SK-N-SH (cell line): ENCODE measurements at regions not wholly inside any gene's neighbourhood (a gene's known extent, or its start where the extent isn't known, plus 50 kb on each side); places are given as distances from the start of the nearest gene placed in this dataset.

Experiments used
- CTCF ChIA-PET: fragments of 300-600, 350-600 bp; formaldehyde crosslinking; extraction: SDS; loops from one replicate; lab custom pipeline; 2021; lab: Yijun Ruan, JAX
- POLR2A ChIA-PET: fragments of 350-600 bp; sonication (Branson Sonifier 250); formaldehyde crosslinking; extraction: SDS; loops from one replicate; lab custom pipeline; 2020; ENCODE audit warnings: antibody characterized with exemption, inconsistent platforms; lab: Yijun Ruan, JAX
- DNase-seq: peaks from one replicate; pipeline ENCODE4 v3.0.0; 2012
- H2AFZ ChIP-seq: fragments of 200-600 bp; sonication (generic); 2 replicates; pipeline ENCODE4 v1.8.1; 2016; ENCODE audit warnings: antibody characterized with exemption, mild to moderate bottlenecking, low read depth
- H3F3A ChIP-seq: fragments of 200-600 bp; sonication (generic); replicated peaks from 2 replicates; pipeline ENCODE3; 2016; ENCODE audit warnings: antibody characterized with exemption, mild to moderate bottlenecking; ENCODE audit not compliant: insufficient read depth
- H3K27ac ChIP-seq, 2 experiments: fragments of 200-500 bp in 1 of 2; fragments of 200-600 bp in 1 of 2; sonication (Bioruptor generic) in 1 of 2; sonication (generic), shearing (Covaris generic) in 1 of 2; 2 replicates each; pipeline versions ENCODE4 v1.5.1 to v1.6.1; 2014 to 2016; ENCODE audit warnings: low read depth in 2 of 2, inconsistent platforms in 1 of 2, low read length in 1 of 2, mild to moderate bottlenecking in 1 of 2, mixed read lengths in 1 of 2
- H3K27me3 ChIP-seq: fragments of 200-600 bp; sonication (generic), shearing (Covaris generic); 2 replicates; pipeline ENCODE4 v1.6.1; 2016; ENCODE audit warnings: mixed run types; ENCODE audit not compliant: insufficient read depth
- H3K36me3 ChIP-seq, 2 experiments: fragments of 200-500 bp in 1 of 2; fragments of 200-600 bp in 1 of 2; sonication (Bioruptor generic) in 1 of 2; sonication (generic) in 1 of 2; replicated peaks in 1 of 2; 2 replicates each; pipeline versions ENCODE3 to v1.5.1; 2014 to 2016; ENCODE audit warnings: low read length in 1 of 2, mild to moderate bottlenecking in 1 of 2; ENCODE audit not compliant: insufficient read depth in 2 of 2, control insufficient read depth in 1 of 2
- H3K4me1 ChIP-seq, 2 experiments: fragments of 200-500 bp in 1 of 2; fragments of 200-600 bp in 1 of 2; sonication (Bioruptor generic) in 1 of 2; sonication (generic), shearing (Covaris generic) in 1 of 2; 2 replicates each; pipeline versions ENCODE4 v1.5.1 to v1.6.1; 2014 to 2016; ENCODE audit warnings: low read depth in 1 of 2, low read length in 1 of 2, mixed run types in 1 of 2; ENCODE audit not compliant: insufficient read depth in 2 of 2, control insufficient read depth in 1 of 2
- H3K4me2 ChIP-seq: fragments of 200-600 bp; sonication (generic), shearing (Covaris generic); 2 replicates; pipeline ENCODE4 v1.6.1; 2017; ENCODE audit warnings: mixed run types
- H3K4me3 ChIP-seq, 2 experiments: fragments of 200-500 bp in 1 of 2; fragments of 200-600 bp in 1 of 2; sonication (Bioruptor generic) in 1 of 2; sonication (generic), shearing (Covaris generic) in 1 of 2; 2 replicates each; pipeline versions ENCODE4 v1.5.1 to v1.8.1; 2014 to 2016; ENCODE audit warnings: low read depth in 2 of 2, inconsistent platforms in 1 of 2, low read length in 1 of 2, mild to moderate bottlenecking in 1 of 2, mixed read lengths in 1 of 2, moderate library complexity in 1 of 2
- H3K79me2 ChIP-seq: fragments of 200-600 bp; sonication (generic); 2 replicates; pipeline ENCODE4 v1.8.1; 2017; ENCODE audit warnings: mild to moderate bottlenecking; ENCODE audit not compliant: insufficient read depth
- H3K9ac ChIP-seq: fragments of 200-600 bp; sonication (generic); 2 replicates; pipeline ENCODE4 v1.6.1; 2017; ENCODE audit warnings: mixed run types
- H3K9me2 ChIP-seq: fragments of 200-600 bp; sonication (generic); 2 replicates; pipeline ENCODE4 v1.6.1; 2017; ENCODE audit warnings: mixed run types
- H3K9me3 ChIP-seq: fragments of 200-600 bp; sonication (generic); 2 replicates; pipeline ENCODE4 v1.6.1; 2017; ENCODE audit warnings: mixed run types, mild to moderate bottlenecking, moderate library complexity
- H4K20me1 ChIP-seq: fragments of 200-600 bp; sonication (generic); 2 replicates; pipeline ENCODE4 v1.6.1; 2017; ENCODE audit warnings: mild to moderate bottlenecking, mixed run types; ENCODE audit not compliant: insufficient read depth
- CHD2 ChIP-seq: fragments of 150-350 bp; IDR thresholded peaks from 2 replicates; pipeline ENCODE4 v1.6.1; 2018; ENCODE audit warnings: low read length; ENCODE audit not compliant: partially characterized antibody
- CTCF ChIP-seq: fragments of 200-600 bp; sonication (generic); IDR thresholded peaks from 2 replicates; pipeline ENCODE4 v1.6.1; 2017; ENCODE audit warnings: antibody characterized with exemption, mild to moderate bottlenecking, moderate library complexity
- EP300 ChIP-seq, 2 experiments: IDR thresholded peaks; 2 replicates each; pipeline versions ENCODE4 v1.4.0 to v1.6.1; 2012; ENCODE audit warnings: borderline replicate concordance in 1 of 2, low read depth in 1 of 2, low read length in 1 of 2
- FOXM1 ChIP-seq: IDR thresholded peaks from 2 replicates; pipeline ENCODE4 v1.4.0; 2012; ENCODE audit warnings: low read depth, mild to moderate bottlenecking
- GABPA ChIP-seq: IDR thresholded peaks from 2 replicates; pipeline ENCODE4 v1.4.0; 2012; ENCODE audit warnings: low read depth, mild to moderate bottlenecking
- GATA2 ChIP-seq: sonication (generic); formaldehyde crosslinking; IDR thresholded peaks from 2 replicates; pipeline ENCODE4 v1.5.0; 2020; ENCODE audit warnings: mild to moderate bottlenecking, missing genetic modification reagents
- JUND ChIP-seq: IDR thresholded peaks from 2 replicates; pipeline ENCODE4 v1.4.0; 2012
- MAX ChIP-seq: IDR thresholded peaks from 2 replicates; pipeline ENCODE4 v1.4.0; 2012; ENCODE audit warnings: low read depth
- NFIC ChIP-seq: IDR thresholded peaks from 2 replicates; pipeline ENCODE4 v1.4.0; 2012; ENCODE audit warnings: borderline replicate concordance
- NRF1 ChIP-seq: IDR thresholded peaks from 2 replicates; pipeline ENCODE4 v1.6.1; 2012; ENCODE audit warnings: low read depth, mild to moderate bottlenecking, low read length
- PBX3 ChIP-seq: IDR thresholded peaks from 2 replicates; pipeline ENCODE4; 2012
- REST ChIP-seq: IDR thresholded peaks from 2 replicates; pipeline ENCODE4 v1.6.1; 2012; ENCODE audit warnings: mild to moderate bottlenecking, low read depth, low read length, moderate library complexity
- RFX5 ChIP-seq: IDR thresholded peaks from 2 replicates; pipeline ENCODE4 v1.6.1; 2012; ENCODE audit warnings: mild to moderate bottlenecking, improper control_type of control experiment, low read length
- TCF12 ChIP-seq: IDR thresholded peaks from 2 replicates; pipeline ENCODE4 v1.4.0; 2012
- USF1 ChIP-seq: IDR thresholded peaks from 2 replicates; pipeline ENCODE4 v1.4.0; 2012; ENCODE audit warnings: low read depth, borderline replicate concordance
- USF2 ChIP-seq: fragments of 150-350 bp; IDR thresholded peaks from 2 replicates; pipeline ENCODE4 v1.6.1; 2017; ENCODE audit warnings: antibody characterized with exemption, low read length, low read depth, borderline replicate concordance
- YY1 ChIP-seq: IDR thresholded peaks from 2 replicates; pipeline ENCODE4 v1.4.0; 2012; ENCODE audit warnings: low read depth, mild to moderate bottlenecking
- ZBTB33 ChIP-seq: IDR thresholded peaks from 2 replicates; pipeline ENCODE4 v1.4.0; 2012; ENCODE audit warnings: low read depth, borderline replicate concordance

- TF ChIP-seq CTCF (no peak), EP300 (IDR thresholded peaks at IDR 0.05; ENCODE audit: borderline replicate concordance in 1 of 2, low read depth in 1 of 2, low read length in 1 of 2) (no peak), MAX (no peak)
These were observed 478.9 kb downstream of the SPATA31D1 start (continued) for GRCh38 chr9:82467436-82467835.

- POLR2A ChIA-PET: no interaction called here
- Histone ChIP-seq H3K27ac (no peak overlapping the region), H3K4me1 (no peaks in the 10 kb centered on the region)
These were observed 485.7 kb downstream of the SPATA31D1 start for GRCh38 chr9:82474235-82474634.

More at GRCh38 chr9:82474235-82474634, 485.7 kb downstream of the SPATA31D1 start:
- Histone ChIP-seq H2AFZ (no peak overlapping the region), H3K27me3 (no peaks in the 10 kb centered on the region)
- CTCF ChIA-PET: no interaction called here
- DNase-seq: no peak
- TF ChIP-seq PBX3: no peak
- no peak for TF ChIP-seq JUND
- TF ChIP-seq USF2: no peak
- TF ChIP-seq REST: no peak
- TF ChIP-seq ZBTB33: no peak
- TF ChIP-seq YY1: no peak
- no peak for TF ChIP-seq USF1
- no peak for TF ChIP-seq EP300 (IDR thresholded peaks at IDR 0.05; ENCODE audit: borderline replicate concordance in 1 of 2, low read depth in 1 of 2, low read length in 1 of 2)
- TF ChIP-seq GATA2: no peak
- no peak for TF ChIP-seq GABPA
- TF ChIP-seq NRF1: no peak
- TF ChIP-seq CTCF: no peak
- TF ChIP-seq FOXM1: no peak
- TF ChIP-seq RFX5: no peak
- TF ChIP-seq CHD2: no peak
- TF ChIP-seq NFIC: no peak
- no peak for TF ChIP-seq TCF12
- TF ChIP-seq, all 33 proteins: peak for 0
- H3K4me3 ChIP-seq: no peak overlapping the region
- no peaks in the 10 kb centered on the region for H3K36me3 ChIP-seq
- no peaks in the 10 kb centered on the region for H4K20me1 ChIP-seq
- no peak overlapping the region for H3K4me2 ChIP-seq
- H3K9me3 ChIP-seq: no peaks in the 10 kb centered on the region
- H3K9ac ChIP-seq: no peak overlapping the region
- no peaks in the 10 kb centered on the region; the same call in 1 of the 2 replicates for H3K9me2 ChIP-seq
- no peaks in the 10 kb centered on the region for H3K79me2 ChIP-seq
- no peaks in the 10 kb centered on the region for H3F3A ChIP-seq
